Osteocyte (in vitro differentiated cells): ENCODE measurements at regions not wholly inside any gene's neighbourhood (a gene's known extent, or its start where the extent isn't known, plus 50 kb on each side); places are given as distances from the start of the nearest gene placed in this dataset.

Experiments
- DNase-seq: peaks from one replicate; pipeline ENCODE4 v3.0.0; 2021; ENCODE audit warnings: mixed read lengths; ENCODE audit not compliant: unreplicated experiment; ENCODE audit errors: extremely low spot score
- H3K27ac Mint-ChIP-seq: one replicate; pipeline ENCODE4 v1.8.0; 2021; ENCODE audit warnings: mild to moderate bottlenecking, mixed read lengths; ENCODE audit not compliant: unreplicated experiment
- H3K27me3 Mint-ChIP-seq: one replicate; pipeline ENCODE4 v1.8.0; 2021; ENCODE audit warnings: mixed read lengths; ENCODE audit not compliant: unreplicated experiment
- H3K36me3 Mint-ChIP-seq: one replicate; pipeline ENCODE4 v1.8.0; 2021; ENCODE audit warnings: mixed read lengths; ENCODE audit not compliant: unreplicated experiment
- H3K4me1 Mint-ChIP-seq: one replicate; pipeline ENCODE4 v1.8.0; 2021; ENCODE audit warnings: mixed read lengths; ENCODE audit not compliant: unreplicated experiment
- H3K4me3 Mint-ChIP-seq: one replicate; pipeline ENCODE4 v1.8.0; 2021; ENCODE audit warnings: mild to moderate bottlenecking, moderate library complexity, mixed read lengths; ENCODE audit not compliant: unreplicated experiment
- H3K9me3 Mint-ChIP-seq: one replicate; pipeline ENCODE4 v1.8.0; 2021; ENCODE audit warnings: mixed read lengths; ENCODE audit not compliant: unreplicated experiment
- TF ChIP-seq, protein P1 (sequence below): fragments of 200-600 bp; sonication (generic); IDR thresholded peaks from 2 replicates; pipeline ENCODE4 v1.5.0; 2021; ENCODE audit warnings: antibody characterized with exemption, mild to moderate bottlenecking, moderate library complexity

DNA sequence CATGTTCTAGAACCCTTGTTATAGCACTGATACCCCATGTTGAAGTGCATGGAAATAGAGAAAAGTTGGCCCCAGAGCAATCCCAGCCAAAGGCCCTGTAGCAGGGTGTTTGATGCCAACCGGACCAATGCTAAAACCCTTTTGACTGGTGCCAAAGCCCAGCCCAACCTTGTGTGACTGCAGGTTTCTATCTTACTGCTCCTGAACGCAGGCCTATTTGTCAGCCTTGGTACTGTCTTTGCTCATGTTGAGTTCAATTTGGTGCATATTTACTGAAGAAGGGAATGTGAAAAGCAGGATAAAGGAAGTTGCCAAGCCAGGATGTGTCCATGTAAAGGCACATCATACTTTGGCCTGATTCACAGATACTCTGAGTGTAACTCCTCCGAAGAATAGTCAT lies 51.7 kb upstream of the NFASC start:
- Mint-ChIP-seq H3K27ac (no peak overlapping the region), H3K27me3 (peaks cover 14% of the 10 kb centered on the region), H3K36me3 (no peaks in the 10 kb centered on the region), H3K4me3 (no peak overlapping the region), H3K4me1 (no peaks in the 10 kb centered on the region), H3K9me3 (no peaks in the 10 kb centered on the region)
- DNase-seq: no peak
- TF ChIP-seq, protein P1, sequence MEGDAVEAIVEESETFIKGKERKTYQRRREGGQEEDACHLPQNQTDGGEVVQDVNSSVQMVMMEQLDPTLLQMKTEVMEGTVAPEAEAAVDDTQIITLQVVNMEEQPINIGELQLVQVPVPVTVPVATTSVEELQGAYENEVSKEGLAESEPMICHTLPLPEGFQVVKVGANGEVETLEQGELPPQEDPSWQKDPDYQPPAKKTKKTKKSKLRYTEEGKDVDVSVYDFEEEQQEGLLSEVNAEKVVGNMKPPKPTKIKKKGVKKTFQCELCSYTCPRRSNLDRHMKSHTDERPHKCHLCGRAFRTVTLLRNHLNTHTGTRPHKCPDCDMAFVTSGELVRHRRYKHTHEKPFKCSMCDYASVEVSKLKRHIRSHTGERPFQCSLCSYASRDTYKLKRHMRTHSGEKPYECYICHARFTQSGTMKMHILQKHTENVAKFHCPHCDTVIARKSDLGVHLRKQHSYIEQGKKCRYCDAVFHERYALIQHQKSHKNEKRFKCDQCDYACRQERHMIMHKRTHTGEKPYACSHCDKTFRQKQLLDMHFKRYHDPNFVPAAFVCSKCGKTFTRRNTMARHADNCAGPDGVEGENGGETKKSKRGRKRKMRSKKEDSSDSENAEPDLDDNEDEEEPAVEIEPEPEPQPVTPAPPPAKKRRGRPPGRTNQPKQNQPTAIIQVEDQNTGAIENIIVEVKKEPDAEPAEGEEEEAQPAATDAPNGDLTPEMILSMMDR: no peak

DNA sequence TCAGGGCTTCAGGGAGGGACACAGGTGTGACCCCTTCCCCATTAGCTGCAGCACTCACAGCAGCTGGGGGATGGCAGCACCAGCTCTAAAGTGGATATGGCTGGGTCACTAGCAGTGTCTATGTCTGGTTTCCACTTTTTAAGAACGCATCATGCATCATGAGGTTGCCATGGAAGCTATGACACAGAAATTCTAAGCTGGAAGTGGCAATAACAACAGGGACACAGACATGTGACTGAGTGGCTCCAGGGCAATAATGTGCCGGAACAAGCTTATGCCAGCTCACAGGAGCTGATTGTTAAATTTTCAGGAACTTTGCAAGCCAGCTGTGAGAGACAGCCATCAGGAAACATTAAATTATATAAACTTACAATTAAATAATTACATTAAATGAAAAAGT lies 51.2 kb upstream of the NFASC start:
- Mint-ChIP-seq H3K27ac (no peak overlapping the region), H3K36me3 (no peaks in the 10 kb centered on the region), H3K9me3 (no peaks in the 10 kb centered on the region), H3K27me3 (peaks cover 11% of the 10 kb centered on the region), H3K4me1 (no peaks in the 10 kb centered on the region), H3K4me3 (no peak overlapping the region)
- TF ChIP-seq, protein P1: no peak
- no peak for DNase-seq
